ENCODE measurements at regions not wholly inside any gene's neighbourhood (a gene's known extent, or its start where the extent isn't known, plus 50 kb on each side); places are given as distances from the start of the nearest gene placed in this dataset.

DNA sequence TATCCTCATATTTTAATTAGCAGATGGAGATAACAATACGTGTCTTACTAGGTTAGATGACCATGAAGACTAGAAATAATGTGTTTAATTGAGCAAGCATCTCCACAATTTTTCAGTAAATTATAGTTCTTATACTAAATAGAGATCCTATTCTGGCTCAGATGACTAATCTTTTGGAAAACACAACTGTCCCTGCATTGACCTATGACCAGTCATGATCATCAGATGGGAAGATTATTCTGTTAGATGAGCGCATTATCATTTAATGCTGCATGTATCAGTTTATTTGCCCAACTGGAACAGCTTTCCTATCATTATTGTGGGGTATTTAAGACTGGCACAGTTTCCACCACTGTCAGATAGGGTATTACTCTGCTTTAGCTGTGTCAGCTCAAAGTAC, 185.5 kb downstream of the MOXD1 start:
- Histone ChIP-seq H3K27ac (ENCODE audit: low read depth, low read length, poor library complexity, severe bottlenecking) (no peak overlapping the region), H3K9ac (ENCODE audit: low read length) (no peak overlapping the region), H3K4me3 (ENCODE audit: low read depth, low read length, poor library complexity, severe bottlenecking) (no peak overlapping the region), H3K4me1 (ENCODE audit: insufficient read depth, low read length, severe bottlenecking) (no peaks in the 10 kb centered on the region), H3K9me3 (ENCODE audit: low read length) (no peaks in the 10 kb centered on the region), H3K4me2 (ENCODE audit: low read length) (no peak overlapping the region), H3K79me2 (ENCODE audit: insufficient read depth, low read length) (no peaks in the 10 kb centered on the region), H3K27me3 (ENCODE audit: insufficient read depth, low read length) (no peaks in the 10 kb centered on the region), H3F3A (ENCODE audit: insufficient read depth, low read length) (no peaks in the 10 kb centered on the region), H4K20me1 (ENCODE audit: insufficient read depth, low read length) (no peaks in the 10 kb centered on the region), H3K9me2 (ENCODE audit: low read depth, low read length) (no peaks in the 10 kb centered on the region), H3K36me3 (ENCODE audit: insufficient read depth, low read length) (no peaks in the 10 kb centered on the region), H2AFZ (ENCODE audit: low read length) (no peak overlapping the region)
- TF ChIP-seq EZH2 (IDR thresholded peaks at IDR 0.05; ENCODE audit: borderline replicate concordance, low read length), result no peak
- TF ChIP-seq, protein P1, sequence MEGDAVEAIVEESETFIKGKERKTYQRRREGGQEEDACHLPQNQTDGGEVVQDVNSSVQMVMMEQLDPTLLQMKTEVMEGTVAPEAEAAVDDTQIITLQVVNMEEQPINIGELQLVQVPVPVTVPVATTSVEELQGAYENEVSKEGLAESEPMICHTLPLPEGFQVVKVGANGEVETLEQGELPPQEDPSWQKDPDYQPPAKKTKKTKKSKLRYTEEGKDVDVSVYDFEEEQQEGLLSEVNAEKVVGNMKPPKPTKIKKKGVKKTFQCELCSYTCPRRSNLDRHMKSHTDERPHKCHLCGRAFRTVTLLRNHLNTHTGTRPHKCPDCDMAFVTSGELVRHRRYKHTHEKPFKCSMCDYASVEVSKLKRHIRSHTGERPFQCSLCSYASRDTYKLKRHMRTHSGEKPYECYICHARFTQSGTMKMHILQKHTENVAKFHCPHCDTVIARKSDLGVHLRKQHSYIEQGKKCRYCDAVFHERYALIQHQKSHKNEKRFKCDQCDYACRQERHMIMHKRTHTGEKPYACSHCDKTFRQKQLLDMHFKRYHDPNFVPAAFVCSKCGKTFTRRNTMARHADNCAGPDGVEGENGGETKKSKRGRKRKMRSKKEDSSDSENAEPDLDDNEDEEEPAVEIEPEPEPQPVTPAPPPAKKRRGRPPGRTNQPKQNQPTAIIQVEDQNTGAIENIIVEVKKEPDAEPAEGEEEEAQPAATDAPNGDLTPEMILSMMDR (IDR thresholded peaks at IDR 0.05; ENCODE audit: low read length), result no peak

DNA sequence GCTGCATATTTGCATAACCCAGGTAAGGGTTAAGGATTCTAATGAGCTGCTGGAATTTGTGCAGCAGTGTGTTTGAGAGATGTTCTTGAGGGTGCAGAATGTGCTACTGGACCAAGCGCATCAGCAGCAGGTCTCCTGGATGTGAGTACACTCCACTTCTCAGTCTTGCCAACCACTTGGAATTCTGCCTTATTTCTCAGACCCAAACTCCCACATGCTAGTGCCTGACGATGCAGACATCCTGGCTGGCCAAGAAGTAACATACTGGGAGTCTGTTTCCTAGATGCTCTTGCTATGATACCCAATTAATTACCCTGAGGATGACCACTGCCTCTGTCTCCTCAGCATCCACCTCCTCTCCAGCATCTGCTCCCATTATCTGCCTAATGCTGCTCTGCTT, 186.6 kb downstream of the MOXD1 start:
- H4K20me1 ChIP-seq (ENCODE audit: insufficient read depth, low read length), result no peaks in the 10 kb centered on the region
- H3K9me3 ChIP-seq (ENCODE audit: low read length), result no peaks in the 10 kb centered on the region
- no peaks in the 10 kb centered on the region for H3K79me2 ChIP-seq (ENCODE audit: insufficient read depth, low read length)
- H3K9me2 ChIP-seq (ENCODE audit: low read depth, low read length), result no peaks in the 10 kb centered on the region
- H3F3A ChIP-seq (ENCODE audit: insufficient read depth, low read length), result no peaks in the 10 kb centered on the region
- H2AFZ ChIP-seq (ENCODE audit: low read length), result no peak overlapping the region
- H3K4me3 ChIP-seq (ENCODE audit: low read depth, low read length, poor library complexity, severe bottlenecking), result no peak overlapping the region
- no peak overlapping the region for H3K4me2 ChIP-seq (ENCODE audit: low read length)
- TF ChIP-seq EZH2 (IDR thresholded peaks at IDR 0.05; ENCODE audit: borderline replicate concordance, low read length), result no peak
- TF ChIP-seq, protein P1 (IDR thresholded peaks at IDR 0.05; ENCODE audit: low read length), result no peak
- H3K27ac ChIP-seq (ENCODE audit: low read depth, low read length, poor library complexity, severe bottlenecking), result no peak overlapping the region
- H3K4me1 ChIP-seq (ENCODE audit: insufficient read depth, low read length, severe bottlenecking), result no peaks in the 10 kb centered on the region
- no peaks in the 10 kb centered on the region for H3K27me3 ChIP-seq (ENCODE audit: insufficient read depth, low read length)
- H3K9ac ChIP-seq (ENCODE audit: low read length), result no peak overlapping the region
- no peaks in the 10 kb centered on the region for H3K36me3 ChIP-seq (ENCODE audit: insufficient read depth, low read length)

GRCh38 chr6:132213732-132214131, 187.5 kb downstream of the MOXD1 start:
- TF ChIP-seq, protein P1 (IDR thresholded peaks at IDR 0.05; ENCODE audit: low read length), result no peak
- no peak for TF ChIP-seq EZH2 (IDR thresholded peaks at IDR 0.05; ENCODE audit: borderline replicate concordance, low read length)
- no peaks in the 10 kb centered on the region for H3F3A ChIP-seq (ENCODE audit: insufficient read depth, low read length)
- no peak overlapping the region for H3K27ac ChIP-seq (ENCODE audit: low read depth, low read length, poor library complexity, severe bottlenecking)
- no peaks in the 10 kb centered on the region for H3K4me1 ChIP-seq (ENCODE audit: insufficient read depth, low read length, severe bottlenecking)
- H3K79me2 ChIP-seq (ENCODE audit: insufficient read depth, low read length), result no peaks in the 10 kb centered on the region
- H2AFZ ChIP-seq (ENCODE audit: low read length), result no peak overlapping the region
- no peak overlapping the region for H3K9ac ChIP-seq (ENCODE audit: low read length)
- H3K36me3 ChIP-seq (ENCODE audit: insufficient read depth, low read length), result no peaks in the 10 kb centered on the region
- H3K27me3 ChIP-seq (ENCODE audit: insufficient read depth, low read length), result no peaks in the 10 kb centered on the region
- no peaks in the 10 kb centered on the region for H4K20me1 ChIP-seq (ENCODE audit: insufficient read depth, low read length)
- H3K4me3 ChIP-seq (ENCODE audit: low read depth, low read length, poor library complexity, severe bottlenecking), result no peak overlapping the region
- no peaks in the 10 kb centered on the region for H3K9me2 ChIP-seq (ENCODE audit: low read depth, low read length)
- no peaks in the 10 kb centered on the region for H3K9me3 ChIP-seq (ENCODE audit: low read length)
- no peak overlapping the region for H3K4me2 ChIP-seq (ENCODE audit: low read length)
